Left ventricle myocardium inferior (tissue), 1 donor: ENCODE measurements at regions not wholly inside any gene's neighbourhood (a gene's known extent, or its start where the extent isn't known, plus 50 kb on each side); places are given as distances from the start of the nearest gene placed in this dataset.

Source experiments
- DNase-seq: peaks from one replicate; pipeline ENCODE4 v3.0.0-alpha.2; 2020
- H3K27ac ChIP-seq: fragments of 200-600 bp; replicated peaks from 2 replicates; pipeline ENCODE4 v1.8.0; 2021
- H3K27me3 ChIP-seq: fragments of 200-600 bp; 2 replicates; pipeline ENCODE4 v1.8.0; 2021; ENCODE audit warnings: low read depth
- H3K36me3 ChIP-seq: fragments of 200-600 bp; 2 replicates; pipeline ENCODE4 v1.8.0; 2021
- H3K4me1 ChIP-seq: fragments of 200-600 bp; 2 replicates; pipeline ENCODE4 v1.8.0; 2021
- H3K4me3 ChIP-seq: fragments of 200-600 bp; 2 replicates; pipeline ENCODE4 v1.8.0; 2021; ENCODE audit warnings: mild to moderate bottlenecking, moderate library complexity
- H3K9me3 ChIP-seq: fragments of 200-600 bp; replicated peaks from 2 replicates; pipeline ENCODE4 v1.8.0; 2021
- CTCF ChIP-seq: fragments of 200-600 bp; IDR thresholded peaks from 2 replicates; pipeline ENCODE4 v1.8.0; 2021; ENCODE audit warnings: antibody characterized with exemption, mild to moderate bottlenecking, borderline replicate concordance
- intact Hi-C: fragments of 100-400 bp; cut with micrococcal nuclease; formaldehyde crosslinking; loops from one replicate; pipeline ENCODE4 v1.11.0; 2022
- donor health status: DM: no; HTN: yes; CAD: no; lungs with severe emphysema.

- no peak for DNase-seq
- intact Hi-C loops: loop anchor here (5.0 kb wide), 1 partner anchor 287 kb away; no protein-coding TSS in a partner anchor
- peaks cover 99% of the 10 kb centered on the region for H3K27me3 ChIP-seq
Observed at GRCh38 chr17:79399610-79400144, 211.2 kb downstream of the RBFOX3 start.

DNA sequence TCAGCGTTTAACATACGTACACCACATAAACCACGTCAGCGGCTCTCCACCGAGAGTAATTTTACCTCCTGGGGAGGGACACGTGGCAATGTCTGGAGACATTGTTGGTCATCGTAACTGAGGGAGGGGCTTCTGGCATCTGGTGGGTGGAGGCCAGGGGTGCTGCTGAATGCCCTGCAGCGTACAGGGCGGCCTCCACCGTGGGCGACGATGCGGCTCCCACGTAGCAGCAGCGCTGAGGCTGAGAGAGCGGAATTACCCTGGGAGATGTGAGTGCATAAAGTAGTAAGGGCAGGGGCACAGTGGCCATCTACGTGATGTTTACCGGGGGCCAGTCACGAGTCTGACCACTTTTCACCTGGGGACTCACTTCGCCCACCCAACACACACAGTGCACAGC is 212.4 kb downstream of the RBFOX3 start:
- H3K27me3 ChIP-seq: peaks cover 99% of the 10 kb centered on the region
- intact Hi-C loops: no loop called here

More at GRCh38 chr17:79399610-79400144, 211.2 kb downstream of the RBFOX3 start:
- peaks cover 8% of the 10 kb centered on the region for H3K4me1 ChIP-seq
- no peak for TF ChIP-seq CTCF
- no peaks in the 10 kb centered on the region for H3K9me3 ChIP-seq
- H3K4me3 ChIP-seq: no peak overlapping the region
- no peaks in the 10 kb centered on the region for H3K36me3 ChIP-seq
- no peak overlapping the region for H3K27ac ChIP-seq

GRCh38 chr17:79396696-79397095 is 214.2 kb downstream of the RBFOX3 start:
- Histone ChIP-seq H3K36me3 (no peaks in the 10 kb centered on the region), H3K9me3 (no peaks in the 10 kb centered on the region), H3K27ac (no peak overlapping the region), H3K27me3 (peaks cover 98% of the 10 kb centered on the region), H3K4me3 (no peak overlapping the region), H3K4me1 (peaks cover 8% of the 10 kb centered on the region)
- DNase-seq: no peak
- intact Hi-C loops: no loop called here
- no peak for TF ChIP-seq CTCF

More for the DNA sequence above, 212.4 kb downstream of the RBFOX3 start:
- Histone ChIP-seq H3K27ac (no peak overlapping the region), H3K4me1 (peaks cover 8% of the 10 kb centered on the region), H3K4me3 (no peak overlapping the region), H3K36me3 (no peaks in the 10 kb centered on the region), H3K9me3 (no peaks in the 10 kb centered on the region)
- DNase-seq: no peak
- no peak for TF ChIP-seq CTCF

- Histone ChIP-seq H3K36me3 (no peaks in the 10 kb centered on the region), H3K4me1 (no peaks in the 10 kb centered on the region), H3K9me3 (no peaks in the 10 kb centered on the region), H3K4me3 (no peak overlapping the region), H3K27me3 (peaks cover 99% of the 10 kb centered on the region), H3K27ac (no peak overlapping the region)
- no peak for TF ChIP-seq CTCF
- no peak for DNase-seq
- intact Hi-C loops: no loop called here
Observed at GRCh38 chr17:79395545-79395944, 215.3 kb downstream of the RBFOX3 start.

DNA sequence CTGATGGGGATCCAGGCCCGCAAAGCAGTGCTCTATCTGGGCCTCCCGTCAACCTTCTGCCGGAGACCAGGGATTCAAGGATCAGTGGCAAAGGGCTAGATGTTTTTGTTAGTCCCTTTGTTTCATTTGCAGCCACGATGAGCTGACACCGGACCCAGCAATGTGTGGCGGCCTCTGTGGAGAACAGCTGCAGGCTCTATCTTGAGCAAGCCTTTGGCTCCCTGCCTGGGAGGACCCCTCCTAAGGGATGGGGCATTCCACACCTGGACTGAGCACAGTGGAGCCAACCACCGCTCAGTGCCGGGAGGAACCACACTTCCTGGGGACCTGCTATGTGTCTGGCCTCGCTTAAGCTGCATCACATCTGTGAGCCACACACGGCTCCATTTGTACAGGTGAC is 215.8 kb downstream of the RBFOX3 start:
- intact Hi-C loops: no loop called here
- Histone ChIP-seq H3K27me3 (peaks cover 99% of the 10 kb centered on the region), H3K4me3 (no peak overlapping the region), H3K4me1 (no peaks in the 10 kb centered on the region), H3K36me3 (no peaks in the 10 kb centered on the region), H3K27ac (no peak overlapping the region), H3K9me3 (no peaks in the 10 kb centered on the region)
- TF ChIP-seq CTCF: no peak
- DNase-seq: no peak
